ENCODE measurements at regions not wholly inside any gene's neighbourhood (a gene's known extent, or its start where the extent isn't known, plus 50 kb on each side); places are given as distances from the start of the nearest gene placed in this dataset.
"Not testable (repeated sequence)": the region's sequence is repeated elsewhere in the genome, so short reads cannot be mapped to it uniquely, and the experiment has no call there.

DNA sequence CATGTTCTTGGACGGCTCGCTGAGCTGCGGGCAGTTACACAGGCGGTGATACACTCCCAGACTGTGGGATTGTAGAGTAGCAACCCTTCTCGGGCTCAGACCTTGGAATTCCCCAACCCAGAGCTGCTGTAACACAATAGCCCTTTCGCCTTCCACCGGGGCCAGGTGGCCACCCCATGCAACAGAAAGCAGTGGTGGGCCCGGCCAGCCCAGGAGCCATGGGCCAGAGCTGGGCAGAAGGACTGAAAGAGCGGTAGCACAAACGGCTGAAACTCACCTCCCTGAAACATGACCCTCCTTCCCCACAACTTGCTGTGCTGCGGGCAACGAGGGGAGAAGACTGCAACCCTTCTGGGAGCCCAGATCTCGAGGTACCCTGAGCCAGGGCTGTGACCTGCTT, 429.0 kb downstream of the SLITRK1 start:
- DNase-seq: no peak

DNA sequence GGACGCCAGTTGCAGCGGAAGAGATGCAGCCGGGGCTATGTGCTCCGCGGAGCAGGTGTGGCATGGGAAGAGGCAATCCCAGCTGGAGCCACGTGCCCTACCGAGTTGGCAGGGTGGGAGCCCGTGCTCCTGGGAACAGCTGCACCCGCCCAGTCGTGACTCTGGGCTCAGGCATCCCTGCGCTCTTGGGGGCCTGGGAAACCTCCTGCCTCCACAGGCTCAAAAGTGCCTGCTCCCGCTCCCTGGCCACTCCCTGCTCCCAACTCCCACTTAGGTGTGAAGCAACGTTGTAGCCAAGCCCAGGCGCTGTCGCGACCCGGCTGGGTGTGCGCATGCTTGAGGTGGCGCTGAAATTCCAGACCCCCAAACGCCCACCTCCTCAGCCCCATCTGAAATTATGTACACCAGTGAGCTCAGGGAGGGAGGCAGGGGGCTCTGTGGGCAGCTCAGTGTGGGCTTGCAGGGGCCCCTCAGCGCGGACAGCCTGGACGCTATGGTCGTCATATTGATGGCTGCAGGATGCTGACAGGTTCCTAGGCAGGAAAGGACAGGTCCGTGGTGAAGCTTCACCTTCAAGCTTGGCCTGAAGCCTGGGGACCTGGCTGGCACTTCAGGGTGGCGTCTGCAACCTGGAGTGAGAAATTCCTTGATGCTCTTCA, 429.9 kb downstream of the SLITRK1 start:
- no peak for DNase-seq

DNA sequence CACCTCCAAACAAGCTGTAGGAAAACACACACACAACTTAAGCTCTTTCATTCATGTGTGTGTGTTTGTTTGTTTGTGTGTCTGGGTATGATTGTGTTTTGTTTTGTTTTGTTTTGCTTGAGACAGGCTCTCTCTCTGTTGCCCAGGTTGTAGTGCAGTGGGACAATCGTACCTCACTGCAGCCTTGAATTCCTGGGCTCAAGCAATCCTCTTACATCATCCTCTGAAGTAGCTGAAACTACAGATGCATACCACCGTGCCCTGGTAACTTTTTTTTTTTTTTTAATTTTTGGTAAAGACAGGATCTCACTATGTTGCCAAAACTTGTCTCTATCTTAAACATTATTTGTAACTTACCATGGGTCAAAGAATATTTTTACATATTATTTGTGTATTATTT, 431.7 kb downstream of the SLITRK1 start:
- DNase-seq: no peak

DNA sequence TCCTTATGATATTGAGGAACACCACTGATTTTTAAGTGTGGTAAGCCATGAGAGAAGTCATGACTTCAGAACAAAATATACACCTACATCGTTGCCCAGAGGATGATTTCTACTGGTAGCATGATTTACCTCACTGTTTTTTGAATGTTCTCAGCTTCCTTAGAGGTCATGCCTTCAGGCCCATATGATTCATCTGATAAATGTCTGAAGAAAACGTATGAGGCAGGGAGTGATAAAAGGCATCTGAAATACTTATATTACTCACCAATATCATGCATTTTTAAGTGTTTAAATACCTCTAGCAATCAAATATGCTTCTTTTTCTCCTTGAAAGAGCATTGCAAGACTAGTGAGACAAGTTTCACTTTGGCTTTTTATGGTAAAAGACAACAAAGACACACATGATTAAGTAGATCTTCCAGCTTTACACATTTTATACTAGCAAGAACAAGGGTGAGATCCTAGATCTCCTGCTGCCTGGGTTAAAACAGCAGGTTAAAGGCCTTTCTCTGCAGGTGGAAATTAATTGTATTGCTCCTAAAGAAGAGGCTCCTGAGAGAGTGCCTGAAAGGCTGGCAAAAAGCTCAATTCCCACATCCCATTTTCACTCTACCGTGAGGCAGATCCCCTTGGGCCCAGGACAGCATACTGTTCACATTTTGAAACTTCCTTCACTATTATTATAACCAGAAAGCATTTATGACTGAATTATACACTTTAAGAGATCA, 432.4 kb downstream of the SLITRK1 start:
- no peak for DNase-seq

DNA sequence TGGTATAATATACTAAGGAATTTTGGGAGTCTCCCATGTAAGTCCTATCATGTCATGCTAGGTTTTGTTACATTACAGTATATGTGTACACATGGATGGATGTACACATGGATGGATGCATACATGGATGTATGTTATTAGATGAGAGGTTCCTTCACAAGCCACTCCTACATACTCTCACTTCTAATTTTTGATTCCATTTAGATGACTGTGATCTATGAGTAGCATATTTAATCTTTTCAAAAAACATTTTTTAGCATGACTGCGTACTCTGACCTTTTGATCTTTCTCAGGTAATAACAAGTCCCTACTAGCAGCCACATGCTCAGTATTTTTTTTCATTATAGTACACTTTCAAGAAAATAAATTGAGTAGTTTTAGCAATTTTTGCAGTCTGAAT, 441.8 kb downstream of the SLITRK1 start:
- DNase-seq: no peak

DNA sequence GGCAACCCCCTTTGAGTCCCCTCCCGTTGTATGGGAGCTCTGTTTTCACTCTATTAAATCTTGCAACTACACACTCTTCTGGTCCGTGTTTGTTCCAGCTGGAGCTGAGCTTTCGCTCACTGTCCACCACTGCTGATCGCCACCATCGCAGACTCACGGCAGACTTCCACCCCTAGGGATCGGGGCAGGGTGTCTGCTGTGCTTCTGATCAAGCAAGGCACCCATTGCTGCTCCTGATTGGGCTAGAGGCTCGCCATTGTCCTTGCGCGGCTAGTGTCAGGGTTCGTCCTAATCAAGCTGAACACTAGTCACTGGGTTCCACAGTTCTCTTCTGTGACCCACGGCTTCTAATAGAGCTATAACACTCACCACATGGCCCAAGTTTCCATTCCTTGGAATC, 442.8 kb downstream of the SLITRK1 start:
- not testable (repeated sequence) for DNase-seq

DNA sequence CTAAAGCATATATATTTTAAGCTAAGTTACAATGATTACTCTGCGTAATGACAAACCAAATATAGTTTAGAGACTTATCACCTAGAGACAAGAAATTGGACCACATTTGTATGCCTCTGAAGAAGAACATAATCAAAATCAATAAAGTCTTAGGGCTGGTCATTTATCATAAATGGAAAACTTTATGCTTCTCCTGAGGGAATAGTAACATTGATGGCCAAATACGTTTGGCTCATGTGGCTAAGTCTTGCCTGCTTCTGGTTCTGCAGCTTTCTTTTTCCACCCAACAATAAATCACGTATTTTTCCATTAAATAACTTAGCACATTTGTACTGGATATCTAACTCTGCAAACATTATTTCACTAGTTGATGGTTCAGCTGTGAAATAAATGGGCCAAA, 458.4 kb downstream of the SLITRK1 start:
- DNase-seq: no peak

DNA sequence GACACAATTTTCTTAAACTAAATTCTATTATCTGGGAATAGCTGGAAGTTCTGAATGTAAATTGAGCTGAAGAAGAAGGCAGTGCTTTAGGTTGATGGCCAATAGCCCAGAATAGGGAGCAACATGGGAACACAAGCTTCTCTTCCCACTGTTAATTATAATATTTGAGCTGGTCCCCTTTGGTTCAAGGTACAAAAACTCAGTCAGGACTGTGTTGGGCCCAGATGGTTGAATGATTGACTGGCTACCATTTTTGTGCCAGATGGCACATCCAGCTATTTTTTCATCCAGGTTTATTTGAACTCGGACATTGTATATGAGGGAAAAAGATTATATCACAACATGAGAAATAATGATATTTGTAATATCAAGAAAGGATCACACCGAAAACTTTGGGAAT, 458.9 kb downstream of the SLITRK1 start:
- no peak for DNase-seq

DNA sequence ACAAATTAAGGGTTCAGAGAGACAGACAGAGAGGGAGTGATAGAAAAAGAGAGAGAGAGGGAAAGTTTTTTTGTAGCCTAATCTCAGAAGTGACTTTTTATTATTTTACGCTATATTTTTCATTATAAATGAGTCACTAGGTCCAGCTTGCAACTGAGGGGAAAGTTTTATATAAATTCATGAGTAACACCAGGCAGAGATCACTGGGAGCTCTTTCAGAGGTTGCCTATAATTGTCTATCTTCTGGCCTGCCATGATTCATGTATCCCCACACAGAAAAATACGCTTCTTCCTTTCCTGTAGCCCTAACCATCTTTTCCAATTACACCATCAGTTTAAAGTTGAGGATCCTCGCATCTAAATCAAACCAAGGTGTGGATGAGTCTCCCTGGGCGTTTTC, 467.9 kb downstream of the SLITRK1 start:
- no peak for DNase-seq

DNA sequence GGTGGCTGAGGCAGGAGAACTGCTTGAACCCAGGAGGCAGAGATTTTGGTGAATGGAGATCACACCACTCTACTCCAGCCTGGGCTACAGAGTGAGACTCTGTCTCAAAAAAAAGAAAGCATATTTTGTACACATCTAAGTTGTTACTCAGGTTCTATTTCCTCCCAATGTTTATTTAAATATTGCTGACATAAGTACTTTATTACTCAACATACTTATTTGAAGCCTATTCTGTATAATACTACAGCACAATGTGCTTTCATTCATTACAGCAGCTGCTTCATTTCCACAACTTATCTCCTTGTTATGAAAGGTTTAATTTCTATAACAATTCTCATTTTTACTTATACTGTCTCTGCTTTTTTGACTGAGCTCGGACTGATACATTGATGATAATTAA, 495.7 kb downstream of the SLITRK1 start:
- DNase-seq: no peak

DNA sequence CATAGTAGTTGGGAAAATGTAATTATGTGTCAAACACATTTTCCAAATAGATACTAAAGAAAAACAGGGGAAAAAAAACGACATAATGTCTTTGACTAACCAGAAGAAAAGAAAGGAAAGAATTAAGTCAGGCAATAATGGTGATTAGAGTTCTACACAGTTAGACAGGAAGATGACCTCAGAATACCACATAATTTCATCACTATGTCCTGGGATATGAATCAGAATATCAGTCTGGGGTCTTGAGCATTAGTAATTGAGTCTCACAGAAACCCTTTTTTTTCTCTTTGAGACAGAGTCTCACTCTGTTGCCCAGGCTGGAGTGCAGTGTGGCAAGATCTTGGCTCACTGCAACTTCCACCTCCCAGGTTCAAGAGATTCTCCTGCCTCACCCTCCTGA, 503.4 kb downstream of the SLITRK1 start:
- DNase-seq: no peak

DNA sequence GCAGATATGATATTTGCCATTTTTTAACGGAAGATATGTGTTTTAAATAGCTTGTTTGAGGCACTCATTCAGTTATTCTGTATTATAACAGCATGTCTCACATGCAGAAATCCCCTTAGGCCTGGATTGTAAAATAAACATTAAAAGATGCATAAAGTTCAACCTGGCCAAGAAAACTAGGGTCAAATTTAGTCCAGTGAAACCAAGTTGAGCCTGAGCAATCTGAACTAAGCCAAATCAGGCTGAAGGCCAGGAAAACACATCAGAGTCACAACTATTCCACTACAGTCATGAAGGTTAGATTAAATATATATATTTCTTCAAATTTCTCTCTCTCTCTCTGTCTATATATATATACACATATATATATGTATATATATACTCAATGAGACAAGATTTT, 504.8 kb downstream of the SLITRK1 start:
- DNase-seq: no peak

DNA sequence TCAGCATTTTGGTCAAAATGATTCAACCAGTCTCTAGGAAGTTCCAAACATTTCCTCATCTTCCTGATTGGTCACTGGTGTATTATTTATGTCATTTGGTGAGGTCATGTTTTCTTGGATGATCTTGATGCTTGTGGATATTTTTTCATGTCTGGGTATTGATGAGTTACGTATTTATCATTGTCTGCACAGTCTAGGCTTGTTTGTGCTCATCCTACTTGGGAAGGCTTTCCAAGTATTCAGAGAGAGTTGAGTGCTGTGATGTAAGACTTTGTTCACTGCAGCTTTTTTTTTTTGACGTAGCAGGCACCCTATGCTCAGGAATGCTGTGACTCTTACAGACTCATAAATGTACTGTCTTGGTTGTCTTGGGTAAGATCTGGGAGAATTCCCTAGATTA, 509.5 kb downstream of the SLITRK1 start:
- no peak for DNase-seq

DNA sequence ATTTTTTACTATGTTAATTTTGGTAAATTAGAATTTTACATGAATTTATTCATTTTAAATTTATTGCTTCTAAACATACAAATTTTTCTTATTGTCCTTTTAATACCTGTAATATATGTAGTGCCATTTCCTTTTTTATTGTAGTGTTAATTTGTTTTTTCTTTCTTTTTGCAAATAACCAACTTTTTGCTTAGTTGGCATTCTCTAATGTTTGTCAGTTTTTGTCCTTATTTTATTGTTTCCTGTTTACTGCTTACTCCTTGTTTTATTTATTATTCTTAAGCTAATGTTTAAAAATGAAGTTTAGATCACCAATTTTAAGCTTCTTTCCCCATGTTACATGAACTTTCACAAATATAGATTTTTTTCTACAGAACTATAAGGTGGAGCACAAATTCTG, 516.6 kb downstream of the SLITRK1 start:
- DNase-seq: no peak

DNA sequence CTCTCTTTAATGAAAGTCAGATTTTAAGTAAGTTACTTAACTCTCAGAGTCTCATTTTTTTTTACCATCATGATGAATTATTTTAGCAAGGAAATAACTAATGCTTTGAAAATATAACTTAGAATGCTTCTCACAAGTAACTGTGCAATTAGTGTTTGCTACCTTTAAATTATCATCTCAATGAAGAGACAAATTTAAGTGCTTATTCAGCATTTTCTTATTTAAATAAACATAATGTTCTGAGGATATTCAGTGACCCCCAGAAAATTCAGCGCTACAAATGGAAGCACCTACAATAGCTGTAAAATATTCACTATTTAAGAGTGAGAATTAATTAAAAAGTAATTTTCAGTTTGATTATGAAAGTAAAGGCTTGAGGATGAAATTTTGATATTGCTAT, 527.2 kb downstream of the SLITRK1 start:
- DNase-seq: no peak

DNA sequence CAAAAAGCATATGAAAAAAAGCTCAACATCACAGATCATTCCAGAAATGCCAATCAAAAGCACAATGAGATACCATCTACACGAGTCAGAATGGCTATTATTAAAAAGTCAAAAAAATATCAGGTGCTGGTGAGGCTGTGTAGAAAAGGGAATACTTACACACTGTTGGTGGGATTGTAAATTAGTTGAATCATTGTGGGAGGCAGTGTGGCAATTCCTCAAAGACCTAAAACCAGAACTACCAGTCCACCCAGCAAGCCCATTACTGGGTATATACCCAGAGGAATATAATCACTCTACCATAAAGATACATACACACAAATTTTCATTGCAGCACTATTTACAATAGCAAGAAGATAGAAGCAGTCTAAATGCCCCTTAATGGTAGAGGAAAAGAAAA, 529.9 kb downstream of the SLITRK1 start:
- no peak for DNase-seq

DNA sequence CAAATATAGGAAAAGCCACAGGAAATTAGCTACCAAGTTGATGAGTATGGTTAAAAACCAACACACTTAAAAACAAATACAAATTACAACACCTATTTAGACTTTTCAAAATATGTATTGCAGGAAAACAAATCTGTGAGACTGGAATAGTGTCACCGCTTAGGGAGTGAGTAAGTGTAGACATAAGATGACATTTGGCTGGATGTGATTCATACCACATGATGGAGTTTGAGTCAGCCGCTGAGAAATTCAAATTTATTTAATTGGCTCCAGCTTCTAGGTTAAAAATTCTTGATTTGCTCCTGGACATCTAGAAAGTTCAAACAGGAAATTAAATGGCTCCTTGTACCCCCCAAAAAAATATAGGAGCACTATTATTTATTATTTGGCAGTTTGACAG, 531.7 kb downstream of the SLITRK1 start:
- no peak for DNase-seq

DNA sequence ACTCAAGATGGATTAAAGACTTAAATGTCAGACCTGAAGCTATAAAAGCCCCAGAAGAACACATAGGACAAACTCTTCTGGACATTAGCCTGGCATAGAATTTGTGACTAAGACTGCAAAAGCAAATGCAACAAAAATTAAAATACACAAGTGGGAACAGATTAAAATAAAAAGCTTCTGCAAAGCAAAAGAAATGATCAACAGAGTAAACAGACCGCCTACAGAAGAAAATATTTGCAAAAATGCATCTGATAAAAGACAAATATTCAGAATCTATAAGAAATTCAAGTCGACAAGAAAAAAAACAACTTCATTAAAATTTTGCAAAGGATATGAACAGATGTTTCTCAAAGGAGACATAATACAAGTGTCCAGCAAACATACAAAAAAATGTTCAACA, 537.8 kb downstream of the SLITRK1 start:
- DNase-seq: no peak

DNA sequence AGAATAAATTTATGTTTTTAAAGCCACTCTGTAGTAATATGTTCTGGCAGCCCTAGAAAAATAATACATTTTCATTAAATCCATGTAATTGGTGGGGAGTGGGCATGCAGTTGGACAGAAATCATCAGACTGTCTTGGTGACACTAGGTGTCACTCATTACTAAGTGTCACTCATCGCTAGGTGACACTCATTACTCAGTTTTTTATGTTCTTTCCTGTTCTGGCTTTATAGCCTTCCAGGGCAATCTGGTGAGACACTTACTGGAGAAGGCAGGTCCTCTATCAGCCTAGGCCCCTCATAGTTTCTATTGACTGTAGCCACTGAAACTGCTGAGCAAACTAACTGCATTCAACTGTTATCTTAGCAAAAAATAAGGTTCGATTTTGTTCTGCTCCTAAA, 542.1 kb downstream of the SLITRK1 start:
- no peak for DNase-seq

DNA sequence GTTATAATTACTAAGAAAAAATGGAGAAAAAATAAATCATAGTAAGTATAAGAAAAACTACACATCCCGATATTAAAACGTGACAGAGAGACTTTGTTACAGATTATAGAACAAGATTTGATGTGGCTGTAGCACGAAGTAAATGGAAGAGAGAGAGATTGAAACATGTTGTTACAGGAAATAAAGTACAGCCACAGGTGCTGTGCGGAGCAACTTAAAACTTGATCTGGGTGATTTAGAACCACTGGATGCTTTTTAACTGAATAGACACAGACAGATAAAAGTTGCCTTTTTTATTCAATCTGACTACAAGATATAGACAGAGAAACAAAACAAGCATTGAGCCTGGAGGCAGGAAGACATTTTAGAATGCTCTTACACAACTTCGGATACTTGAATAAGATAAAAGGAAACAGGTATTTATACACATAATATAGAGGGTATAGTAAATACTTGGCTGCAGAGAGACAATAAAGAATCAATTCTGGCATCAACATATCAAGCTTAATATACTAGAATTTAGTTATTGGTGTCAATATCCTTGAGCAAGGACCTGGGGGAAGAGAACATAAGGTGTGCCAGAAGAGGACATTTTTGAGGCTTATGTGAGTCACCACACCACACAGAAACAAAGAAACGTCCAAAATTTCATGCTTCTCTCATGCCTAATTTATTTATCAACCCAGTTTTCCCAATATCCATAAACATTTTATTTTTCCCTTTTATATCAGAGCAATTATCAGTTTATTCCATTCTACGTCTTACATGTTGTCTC, 548.5 kb downstream of the SLITRK1 start:
- DNase-seq: no peak

DNA sequence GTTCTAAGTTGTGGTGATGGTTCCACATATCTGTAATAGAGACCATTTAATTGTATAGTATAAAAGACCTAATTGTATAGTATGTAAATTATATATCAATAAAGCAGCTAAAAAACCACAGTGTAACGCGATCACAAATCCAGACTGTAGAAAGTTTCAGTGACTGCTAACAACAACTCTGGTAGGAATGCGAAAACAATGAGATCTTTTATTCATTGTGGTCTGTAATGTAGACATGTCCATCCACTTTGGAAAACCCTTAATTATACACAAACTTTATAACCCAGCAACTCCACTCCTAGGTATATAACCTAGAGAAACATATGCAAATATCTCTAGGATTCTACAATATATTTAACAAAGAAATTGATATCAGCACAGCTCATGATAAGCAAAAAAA, 549.5 kb downstream of the SLITRK1 start:
- peak; percentile 99 for DNase-seq

DNA sequence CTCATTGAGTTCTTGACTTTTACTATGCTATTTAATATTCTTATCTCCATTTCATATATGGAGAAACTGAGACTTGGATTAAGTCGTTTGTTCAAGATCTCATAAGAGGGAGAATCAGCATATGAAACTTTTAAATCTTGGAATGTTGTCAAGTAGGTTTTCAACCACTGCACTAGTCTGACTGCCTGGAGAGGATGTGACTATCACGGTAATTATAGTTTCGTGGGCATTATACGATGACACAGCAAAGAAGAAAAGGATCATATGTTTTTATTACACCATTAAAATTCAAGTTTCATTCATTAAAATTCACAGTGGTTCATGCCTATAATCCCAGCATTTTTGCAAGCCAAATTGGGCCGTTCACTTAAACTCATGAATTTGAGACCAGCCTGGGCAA, 555.2 kb downstream of the SLITRK1 start:
- DNase-seq: peak; percentile 66

DNA sequence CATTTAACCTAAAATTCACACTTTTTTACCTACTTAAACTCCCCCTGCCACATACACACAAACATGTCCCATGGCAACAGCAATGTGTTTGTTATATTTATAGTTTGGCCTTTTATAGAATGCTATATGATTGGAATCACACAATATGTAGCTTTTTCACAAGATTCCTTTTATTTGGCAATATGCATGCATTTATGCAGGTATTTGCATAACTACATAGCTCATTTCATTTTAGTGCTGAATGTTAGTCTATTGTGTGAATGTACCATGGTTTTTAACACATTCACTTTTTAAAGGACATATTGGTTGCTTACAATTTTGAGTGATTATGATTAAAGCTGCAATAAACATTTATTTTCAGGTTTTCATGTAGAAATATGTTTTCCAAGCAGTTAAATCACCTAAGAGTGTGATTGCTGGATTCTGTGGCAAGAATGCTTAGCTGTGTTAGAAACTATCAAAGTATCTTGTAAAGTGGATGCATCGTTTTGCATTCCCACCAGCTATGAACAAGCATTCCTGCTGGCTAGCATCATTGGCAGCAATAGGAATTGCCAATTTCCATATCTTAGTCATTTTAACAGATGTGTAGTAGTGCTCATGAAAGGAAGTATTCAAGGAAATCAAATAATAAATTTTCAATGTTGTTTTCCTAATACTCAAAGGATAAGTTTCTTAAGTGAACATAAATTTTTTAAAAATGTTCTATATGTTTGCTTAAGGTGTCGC, 557.0 kb downstream of the SLITRK1 start:
- DNase-seq: peak; percentile 36
